SJSA1 (cell line): ENCODE measurements at regions not wholly inside any gene's neighbourhood (a gene's known extent, or its start where the extent isn't known, plus 50 kb on each side); places are given as distances from the start of the nearest gene placed in this dataset.

Experiments
- DNase-seq, 2 experiments: peaks; one replicate each; pipeline ENCODE4 v3.0.0-alpha.2; 2015 to 2020; ENCODE audit warnings: low spot score in 2 of 2, low read depth in 1 of 2
- H3K27ac ChIP-seq: fragments of 250-450 bp; sonication (Bioruptor Pico); 2 replicates; pipeline ENCODE4 v1.5.1; 2020; ENCODE audit warnings: mild to moderate bottlenecking, moderate library complexity
- H3K27me3 ChIP-seq: fragments of 250-450 bp; sonication (Bioruptor Pico); replicated peaks from 2 replicates; pipeline ENCODE4 v1.5.1; 2020; ENCODE audit warnings: mild to moderate bottlenecking, moderate library complexity
- H3K36me3 ChIP-seq: fragments of 250-450 bp; sonication (Bioruptor Pico); 2 replicates; pipeline ENCODE4 v1.5.1; 2020; ENCODE audit warnings: mild to moderate bottlenecking
- H3K4me1 ChIP-seq: fragments of 250-450 bp; sonication (Bioruptor Pico); replicated peaks from 2 replicates; pipeline ENCODE4 v1.6.1; 2021; ENCODE audit warnings: mild to moderate bottlenecking
- H3K4me3 ChIP-seq: fragments of 250-450 bp; sonication (Bioruptor Pico); 2 replicates; pipeline ENCODE4 v1.5.1; 2020; ENCODE audit warnings: mild to moderate bottlenecking
- H3K9me3 ChIP-seq: fragments of 250-450 bp; sonication (Bioruptor Pico); replicated peaks from 2 replicates; pipeline ENCODE4 v1.5.1; 2020; ENCODE audit warnings: mild to moderate bottlenecking

DNA sequence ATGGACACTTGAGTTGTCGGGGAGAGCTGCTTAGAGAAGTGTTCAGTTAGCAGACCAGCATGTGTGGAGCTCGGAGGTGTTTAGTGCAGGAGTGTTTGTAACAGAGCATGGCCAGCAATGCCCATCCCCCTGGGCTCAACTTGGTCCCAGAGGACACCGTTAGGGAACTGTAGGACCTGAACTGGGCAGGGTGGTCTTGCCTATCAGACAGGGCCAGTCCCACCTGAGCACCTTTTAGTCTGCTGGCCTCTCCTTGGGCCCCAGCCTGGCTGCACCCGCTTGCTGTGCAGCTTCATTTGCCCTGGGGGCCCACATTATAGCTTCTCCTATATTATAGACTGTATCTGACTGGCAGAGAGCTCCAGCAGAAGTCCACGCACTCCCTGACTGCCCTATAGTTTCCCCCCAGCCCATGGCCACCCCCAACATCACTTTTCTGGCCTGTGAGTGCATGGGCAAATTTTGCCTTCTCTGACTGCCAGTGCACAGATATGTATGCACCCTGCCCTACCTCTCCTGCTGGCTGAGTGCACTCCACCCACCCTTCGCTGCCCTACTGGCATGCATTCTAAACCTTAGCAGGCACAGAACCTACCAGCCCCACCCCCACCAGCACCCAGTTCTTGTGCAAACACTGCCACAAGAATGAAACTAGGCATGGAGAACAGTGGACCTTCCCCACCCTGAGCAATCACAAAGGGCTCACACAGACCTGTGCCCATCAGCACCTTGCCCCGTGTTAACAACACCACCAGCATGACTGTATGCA lies 1030.6 kb upstream of the GHITM start:
- Histone ChIP-seq H3K9me3 (no peaks in the 10 kb centered on the region), H3K4me1 (no peaks in the 10 kb centered on the region), H3K4me3 (no peak overlapping the region), H3K36me3 (no peaks in the 10 kb centered on the region), H3K27ac (no peak overlapping the region), H3K27me3 (no peaks in the 10 kb centered on the region)
- DNase-seq = no peak

DNA sequence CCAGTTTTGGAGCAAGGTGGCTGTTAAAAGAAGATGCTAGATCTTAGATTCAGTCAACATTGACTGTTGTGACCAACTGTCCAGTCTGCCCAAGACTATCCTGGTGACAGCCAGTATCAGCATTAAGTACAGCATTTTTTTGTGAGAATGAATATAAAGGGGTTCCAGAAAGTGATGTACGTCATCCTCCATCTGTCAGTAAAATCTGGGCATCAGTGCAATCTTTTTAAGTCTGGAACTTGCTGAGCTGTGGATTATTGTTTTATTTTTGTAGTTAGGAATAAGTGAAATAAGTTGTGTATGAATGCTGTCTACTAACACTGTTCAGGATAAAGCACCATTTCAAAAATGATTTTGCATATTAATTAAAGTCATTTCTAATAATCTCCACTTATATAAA lies 1020.0 kb upstream of the GHITM start:
- H3K4me1 ChIP-seq = no peaks in the 10 kb centered on the region
- DNase-seq = no peak
- no peaks in the 10 kb centered on the region for H3K9me3 ChIP-seq
- H3K27ac ChIP-seq = no peak overlapping the region
- no peaks in the 10 kb centered on the region for H3K36me3 ChIP-seq
- H3K4me3 ChIP-seq = no peak overlapping the region
- H3K27me3 ChIP-seq = no peaks in the 10 kb centered on the region

DNA sequence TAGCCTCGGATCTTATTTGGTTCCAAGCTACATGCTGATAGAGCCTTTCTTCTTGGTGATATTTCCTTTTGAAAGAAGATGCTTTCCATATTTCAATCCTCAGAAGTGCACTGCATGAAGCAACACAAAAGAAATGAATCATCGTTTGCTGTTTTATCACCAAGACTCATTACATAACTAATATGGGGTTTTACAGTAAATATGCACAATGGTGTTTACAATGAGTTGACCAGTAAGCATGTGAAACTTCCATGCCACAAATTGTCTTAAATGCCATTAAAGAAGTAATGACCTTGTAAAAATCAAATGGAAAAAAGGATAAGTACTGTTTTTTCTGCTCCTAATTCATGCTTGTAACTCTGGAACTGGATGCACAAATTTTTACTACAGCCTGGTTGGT lies 1017.0 kb upstream of the GHITM start:
- H3K27ac ChIP-seq = no peak overlapping the region
- no peaks in the 10 kb centered on the region for H3K9me3 ChIP-seq
- H3K36me3 ChIP-seq = no peaks in the 10 kb centered on the region
- H3K4me3 ChIP-seq = no peak overlapping the region
- H3K4me1 ChIP-seq = no peaks in the 10 kb centered on the region
- no peaks in the 10 kb centered on the region for H3K27me3 ChIP-seq
- DNase-seq = no peak

DNA sequence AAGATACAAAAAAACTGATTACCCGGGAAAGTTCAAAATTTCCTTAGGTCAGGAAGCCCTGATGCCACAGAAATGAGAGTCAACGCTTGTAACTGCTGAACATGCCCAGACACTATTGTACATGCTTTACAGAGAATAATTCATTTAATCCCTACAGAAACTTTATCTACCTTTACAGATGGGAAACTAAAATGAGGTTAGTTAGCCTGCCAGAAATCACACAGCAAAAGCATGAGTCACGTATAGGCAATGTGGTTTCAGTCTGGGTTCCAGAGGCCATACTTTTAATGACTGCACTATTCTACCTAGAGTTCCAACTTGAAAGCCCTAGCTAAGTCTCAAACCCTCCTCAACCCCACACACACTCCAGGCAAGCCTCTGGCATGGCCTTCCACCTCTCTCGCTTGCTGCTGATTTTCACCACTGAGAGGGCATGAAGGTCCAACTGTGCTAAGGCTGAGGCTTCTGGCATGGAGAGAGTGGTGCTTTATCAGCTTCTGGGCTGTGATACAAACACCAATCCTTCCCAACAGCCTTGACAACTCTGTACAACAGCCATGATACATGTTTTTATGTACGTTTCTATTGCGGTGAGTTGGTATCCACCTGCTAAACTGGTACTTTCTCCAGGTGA lies 1011.2 kb upstream of the GHITM start:
- H3K27ac ChIP-seq = no peak overlapping the region
- no peaks in the 10 kb centered on the region for H3K9me3 ChIP-seq
- H3K4me3 ChIP-seq = no peak overlapping the region
- H3K4me1 ChIP-seq = no peaks in the 10 kb centered on the region
- H3K27me3 ChIP-seq = no peaks in the 10 kb centered on the region
- H3K36me3 ChIP-seq = no peaks in the 10 kb centered on the region
- DNase-seq = no peak

DNA sequence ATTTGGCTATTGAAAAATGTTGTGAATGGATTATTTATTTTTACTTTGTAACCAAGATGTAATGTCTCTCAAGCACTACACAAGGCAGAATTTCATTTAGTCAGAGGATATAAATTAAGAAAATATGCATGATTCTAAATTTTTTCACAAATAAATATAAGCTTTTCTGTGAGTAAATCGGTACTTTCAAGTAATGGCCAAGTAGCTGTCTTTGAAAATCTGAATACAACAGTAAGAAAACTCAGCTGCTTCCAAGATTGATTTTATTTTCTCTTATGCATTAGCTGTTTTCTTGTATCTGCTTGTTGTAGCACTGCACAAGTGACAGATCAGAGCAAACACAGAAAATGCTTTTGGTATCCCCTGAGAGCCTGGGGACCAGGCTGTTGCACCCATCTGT lies 998.5 kb upstream of the GHITM start:
- H3K4me3 ChIP-seq = no peak overlapping the region
- no peaks in the 10 kb centered on the region for H3K36me3 ChIP-seq
- no peak for DNase-seq
- no peak overlapping the region for H3K27ac ChIP-seq
- H3K4me1 ChIP-seq = no peaks in the 10 kb centered on the region
- H3K9me3 ChIP-seq = no peaks in the 10 kb centered on the region
- no peaks in the 10 kb centered on the region for H3K27me3 ChIP-seq

DNA sequence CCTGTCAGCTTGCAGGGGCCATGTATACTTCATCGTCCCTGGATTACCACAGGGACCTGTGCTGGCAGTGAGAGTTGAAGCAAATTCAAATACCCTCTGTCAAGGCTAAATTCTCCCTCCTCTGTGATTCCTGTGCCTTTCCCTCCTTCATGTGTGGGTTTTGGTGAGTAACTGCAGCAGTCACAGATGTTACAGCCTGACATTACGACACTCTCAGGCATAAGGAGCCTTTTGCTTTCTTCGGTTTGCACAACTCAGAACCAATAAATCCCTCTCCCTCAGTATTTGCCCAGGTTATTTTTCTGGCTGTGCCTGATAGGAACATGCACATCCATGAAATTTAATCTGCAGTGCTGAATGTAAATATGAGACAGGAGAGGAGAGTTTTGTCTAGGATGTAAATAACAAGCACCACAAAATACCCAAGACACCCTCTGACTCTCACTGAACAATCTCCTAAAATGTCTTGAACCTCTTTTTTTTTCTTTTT lies 997.2 kb upstream of the GHITM start:
- no peak overlapping the region for H3K27ac ChIP-seq
- no peaks in the 10 kb centered on the region for H3K36me3 ChIP-seq
- H3K27me3 ChIP-seq = no peaks in the 10 kb centered on the region
- H3K9me3 ChIP-seq = no peaks in the 10 kb centered on the region
- no peak for DNase-seq
- no peaks in the 10 kb centered on the region for H3K4me1 ChIP-seq
- H3K4me3 ChIP-seq = no peak overlapping the region

DNA sequence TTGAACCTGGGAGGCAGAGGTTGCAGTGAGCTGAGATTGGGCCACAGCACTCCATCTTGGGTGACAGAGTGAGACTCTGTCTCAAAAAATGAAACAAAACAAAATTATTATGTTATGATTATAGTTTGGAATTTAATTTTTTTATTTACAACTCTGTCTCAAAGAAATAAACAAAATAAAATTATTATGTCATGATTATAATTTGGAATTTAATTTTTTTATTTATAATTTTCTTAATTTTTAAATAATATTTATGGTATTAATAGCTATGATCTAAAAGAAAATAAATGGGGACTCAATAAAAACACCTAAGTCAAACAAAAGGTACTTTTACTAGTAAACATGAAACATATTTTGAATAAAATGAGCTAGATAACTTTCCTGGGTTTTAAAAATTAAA lies 994.8 kb upstream of the GHITM start:
- Histone ChIP-seq H3K36me3 (no peaks in the 10 kb centered on the region), H3K4me1 (no peaks in the 10 kb centered on the region), H3K27ac (no peak overlapping the region), H3K4me3 (no peak overlapping the region), H3K9me3 (no peaks in the 10 kb centered on the region), H3K27me3 (no peaks in the 10 kb centered on the region)
- no peak for DNase-seq

DNA sequence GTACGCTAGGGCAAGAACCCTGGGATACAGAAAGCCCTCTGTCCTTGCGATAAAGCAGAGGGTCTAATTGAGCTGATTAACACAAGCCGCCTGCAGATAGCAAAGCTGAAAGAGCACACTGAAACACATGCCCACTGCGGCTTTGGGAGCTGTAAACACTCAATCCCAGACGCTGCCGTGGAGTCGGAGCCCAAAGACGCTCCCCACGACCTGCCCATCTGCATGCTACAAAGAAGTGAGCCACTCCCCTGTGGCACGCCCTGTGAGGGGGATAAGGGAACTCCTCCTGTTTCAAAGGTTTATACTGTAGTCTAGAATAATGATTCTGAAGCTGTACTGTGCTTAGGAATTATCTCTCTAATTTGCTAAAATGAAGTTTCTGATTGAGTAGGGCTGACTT lies 985.6 kb upstream of the GHITM start:
- no peaks in the 10 kb centered on the region for H3K36me3 ChIP-seq
- no peaks in the 10 kb centered on the region for H3K9me3 ChIP-seq
- no peak for DNase-seq
- H3K4me3 ChIP-seq = no peak overlapping the region
- H3K27ac ChIP-seq = no peak overlapping the region
- H3K4me1 ChIP-seq = no peaks in the 10 kb centered on the region
- no peaks in the 10 kb centered on the region for H3K27me3 ChIP-seq

DNA sequence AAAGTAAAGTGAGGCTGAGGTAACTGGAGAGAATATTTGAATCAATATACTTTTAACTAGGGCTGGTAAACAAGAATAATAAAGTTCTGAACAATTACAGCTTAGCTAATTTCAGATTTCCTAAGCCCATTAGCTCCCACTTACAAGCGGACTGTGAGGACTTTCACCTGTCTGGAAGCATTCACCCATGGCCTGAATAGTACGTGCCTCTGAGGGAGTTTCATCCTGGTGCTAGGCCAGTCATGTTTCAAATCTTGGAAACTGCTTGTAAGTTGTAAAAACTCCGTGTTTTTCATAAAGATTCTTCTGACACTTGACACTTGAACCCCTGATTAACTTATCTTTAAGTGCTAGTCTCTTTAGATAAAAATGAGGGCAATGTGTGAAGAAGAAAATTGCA lies 975.2 kb upstream of the GHITM start:
- no peak overlapping the region for H3K27ac ChIP-seq
- no peak overlapping the region for H3K4me3 ChIP-seq
- H3K4me1 ChIP-seq = no peaks in the 10 kb centered on the region
- no peaks in the 10 kb centered on the region for H3K9me3 ChIP-seq
- DNase-seq = no peak
- H3K27me3 ChIP-seq = no peaks in the 10 kb centered on the region
- H3K36me3 ChIP-seq = no peaks in the 10 kb centered on the region

DNA sequence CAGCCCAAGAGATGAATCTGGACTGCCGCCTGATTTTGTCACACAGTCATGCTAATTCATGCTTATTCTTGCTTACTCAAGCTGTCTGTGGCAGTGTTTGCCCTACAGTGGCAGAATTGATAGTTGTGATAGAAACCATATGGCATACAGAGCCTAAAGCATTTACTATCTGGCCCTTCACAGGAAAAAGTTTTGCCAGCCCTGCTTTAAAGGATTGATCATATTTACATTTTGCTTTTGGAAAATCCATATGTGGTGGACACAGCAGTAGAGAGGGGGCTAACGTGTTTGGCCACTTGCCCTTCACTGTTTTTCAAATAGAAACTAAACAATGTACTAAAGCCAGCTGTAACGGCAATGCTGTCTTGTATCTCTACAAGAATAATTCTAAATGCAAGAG lies 974.0 kb upstream of the GHITM start:
- H3K27me3 ChIP-seq = no peaks in the 10 kb centered on the region
- DNase-seq = no peak
- H3K4me3 ChIP-seq = no peak overlapping the region
- no peak overlapping the region for H3K27ac ChIP-seq
- no peaks in the 10 kb centered on the region for H3K4me1 ChIP-seq
- no peaks in the 10 kb centered on the region for H3K36me3 ChIP-seq
- no peaks in the 10 kb centered on the region for H3K9me3 ChIP-seq

DNA sequence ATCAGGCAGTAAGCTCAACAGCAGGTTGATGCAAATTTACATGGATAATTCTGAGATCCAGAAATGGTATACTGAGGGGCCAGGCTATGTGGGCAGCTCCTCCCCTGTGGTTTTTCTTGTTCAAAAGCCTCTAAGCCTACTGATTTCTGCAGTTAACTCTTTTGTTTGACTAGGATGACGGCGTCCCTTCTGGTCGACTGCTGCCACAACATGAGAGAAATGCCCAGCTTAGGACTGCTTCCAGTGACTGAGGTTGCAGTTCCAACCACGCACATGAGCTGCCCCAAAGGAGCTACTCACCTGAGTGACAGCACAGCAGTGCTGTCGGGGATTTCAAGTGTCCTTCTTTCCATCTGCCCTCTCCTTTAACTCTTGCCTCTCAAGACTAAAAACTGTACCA lies 973.0 kb upstream of the GHITM start:
- Histone ChIP-seq H3K4me1 (no peaks in the 10 kb centered on the region), H3K9me3 (no peaks in the 10 kb centered on the region), H3K27me3 (no peaks in the 10 kb centered on the region), H3K27ac (no peak overlapping the region), H3K36me3 (no peaks in the 10 kb centered on the region), H3K4me3 (no peak overlapping the region)
- DNase-seq = no peak

DNA sequence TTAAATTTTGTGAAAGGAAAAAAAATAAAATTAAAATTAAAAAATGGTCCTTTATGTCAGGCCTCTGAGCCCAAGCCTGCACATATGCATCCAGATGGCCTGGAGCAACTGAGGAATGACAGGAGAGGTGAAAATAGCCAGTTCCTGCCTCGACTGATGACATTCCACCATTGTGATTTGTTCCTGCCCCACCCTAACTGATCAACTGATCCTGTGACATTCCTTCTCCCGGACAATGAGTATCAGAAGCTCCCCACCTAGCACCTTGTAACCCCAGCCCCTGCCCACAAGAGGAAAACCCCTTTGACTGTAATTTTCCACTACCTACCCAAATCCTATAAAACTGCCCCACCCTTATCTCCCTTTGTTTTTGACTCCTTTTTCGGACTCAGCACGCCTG lies 972.2 kb upstream of the GHITM start:
- Histone ChIP-seq H3K4me1 (no peaks in the 10 kb centered on the region), H3K27me3 (no peaks in the 10 kb centered on the region), H3K4me3 (no peak overlapping the region), H3K27ac (no peak overlapping the region), H3K9me3 (no peaks in the 10 kb centered on the region), H3K36me3 (no peaks in the 10 kb centered on the region)
- DNase-seq = no peak

DNA sequence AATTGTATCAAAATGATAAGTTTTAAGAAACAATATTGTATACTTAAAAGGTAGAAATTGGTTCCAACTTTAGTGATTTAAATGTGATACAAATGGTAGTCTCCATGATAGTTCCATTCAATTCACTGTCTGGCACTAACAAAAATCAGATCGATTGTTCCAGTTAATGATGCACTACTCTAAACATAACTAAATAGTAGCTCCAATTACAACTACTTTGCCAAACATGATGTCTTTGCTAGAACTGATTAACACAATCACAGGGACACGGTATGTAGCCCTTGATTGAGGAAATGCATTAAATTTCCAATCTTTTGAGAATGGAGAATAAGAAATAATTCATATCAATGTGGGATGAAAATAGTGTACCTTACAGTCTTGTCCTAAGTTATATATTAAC lies 962.4 kb upstream of the GHITM start:
- Histone ChIP-seq H3K4me1 (no peaks in the 10 kb centered on the region), H3K27me3 (no peaks in the 10 kb centered on the region), H3K9me3 (no peaks in the 10 kb centered on the region; the same call in 1 of the 2 replicates), H3K4me3 (no peak overlapping the region), H3K27ac (no peak overlapping the region), H3K36me3 (no peaks in the 10 kb centered on the region)
- no peak for DNase-seq

DNA sequence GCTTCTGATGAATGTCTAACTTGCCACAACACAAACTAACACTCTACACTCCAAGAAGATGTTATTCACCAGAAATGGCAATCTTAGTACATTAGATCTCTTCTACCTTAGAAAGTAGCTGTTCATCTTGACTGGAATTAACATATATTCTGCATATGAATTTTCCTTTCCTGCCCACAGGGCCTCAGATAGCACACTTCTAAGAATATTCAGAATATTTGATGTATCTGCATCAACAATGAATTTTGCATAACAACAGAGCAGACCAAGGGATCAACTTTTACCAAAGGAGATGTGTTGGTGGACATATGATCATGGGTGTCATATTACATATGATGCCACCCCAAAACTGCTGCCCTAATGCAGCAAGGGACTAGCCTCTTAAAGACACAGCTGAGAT lies 960.8 kb upstream of the GHITM start:
- no peaks in the 10 kb centered on the region for H3K4me1 ChIP-seq
- H3K27ac ChIP-seq = no peak overlapping the region
- DNase-seq = no peak
- no peaks in the 10 kb centered on the region for H3K27me3 ChIP-seq
- no peaks in the 10 kb centered on the region for H3K36me3 ChIP-seq
- H3K9me3 ChIP-seq = no peaks in the 10 kb centered on the region; the same call in 1 of the 2 replicates
- no peak overlapping the region for H3K4me3 ChIP-seq
